Testis (tissue), 2 donors: ENCODE measurements at regions not wholly inside any gene's neighbourhood (a gene's known extent, or its start where the extent isn't known, plus 50 kb on each side); places are given as distances from the start of the nearest gene placed in this dataset.

ENCODE experiments used
- POLR2A ChIP-seq: fragments of 450-650 bp; IDR thresholded peaks from one replicate; pipeline ENCODE4 v1.6.1; 2017; ENCODE audit warnings: antibody characterized with exemption, mild to moderate bottlenecking, moderate library complexity
- TF ChIP-seq, protein P1 (sequence below), 3 experiments: fragments of 450-650 bp in 2 of 3; fragments of 200-600 bp in 1 of 3; sonication (generic) in 1 of 3; IDR thresholded peaks; one replicate each; pipeline ENCODE4 v1.5.1; 2016 to 2019; ENCODE audit warnings: antibody characterized with exemption in 3 of 3, mild to moderate bottlenecking in 2 of 3, moderate library complexity in 1 of 3

DNA sequence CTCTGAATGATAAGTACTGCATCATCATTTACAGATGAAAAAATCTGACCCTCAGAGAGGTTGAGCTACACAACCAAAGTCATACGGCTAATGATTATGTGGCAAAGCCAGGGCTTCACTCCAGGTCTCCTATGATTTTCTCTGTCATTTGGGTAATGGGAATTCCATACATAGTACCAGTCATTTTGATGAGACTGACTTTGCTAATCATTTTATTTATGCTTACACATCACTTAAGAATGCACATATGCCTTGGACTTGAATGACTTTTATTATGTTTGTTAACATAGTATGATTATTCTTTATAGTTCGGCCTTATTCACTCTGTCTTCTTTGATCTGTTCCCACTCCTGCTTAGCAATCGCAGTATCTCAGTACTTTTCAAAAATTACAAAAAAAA is 255.1 kb upstream of the GPRIN3 start:
- no peak for TF ChIP-seq POLR2A
- TF ChIP-seq, protein P1, sequence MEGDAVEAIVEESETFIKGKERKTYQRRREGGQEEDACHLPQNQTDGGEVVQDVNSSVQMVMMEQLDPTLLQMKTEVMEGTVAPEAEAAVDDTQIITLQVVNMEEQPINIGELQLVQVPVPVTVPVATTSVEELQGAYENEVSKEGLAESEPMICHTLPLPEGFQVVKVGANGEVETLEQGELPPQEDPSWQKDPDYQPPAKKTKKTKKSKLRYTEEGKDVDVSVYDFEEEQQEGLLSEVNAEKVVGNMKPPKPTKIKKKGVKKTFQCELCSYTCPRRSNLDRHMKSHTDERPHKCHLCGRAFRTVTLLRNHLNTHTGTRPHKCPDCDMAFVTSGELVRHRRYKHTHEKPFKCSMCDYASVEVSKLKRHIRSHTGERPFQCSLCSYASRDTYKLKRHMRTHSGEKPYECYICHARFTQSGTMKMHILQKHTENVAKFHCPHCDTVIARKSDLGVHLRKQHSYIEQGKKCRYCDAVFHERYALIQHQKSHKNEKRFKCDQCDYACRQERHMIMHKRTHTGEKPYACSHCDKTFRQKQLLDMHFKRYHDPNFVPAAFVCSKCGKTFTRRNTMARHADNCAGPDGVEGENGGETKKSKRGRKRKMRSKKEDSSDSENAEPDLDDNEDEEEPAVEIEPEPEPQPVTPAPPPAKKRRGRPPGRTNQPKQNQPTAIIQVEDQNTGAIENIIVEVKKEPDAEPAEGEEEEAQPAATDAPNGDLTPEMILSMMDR (IDR thresholded peaks at IDR 0.05): no peak
